HL-60 (cell line): ENCODE measurements at regions not wholly inside any gene's neighbourhood (a gene's known extent, or its start where the extent isn't known, plus 50 kb on each side); places are given as distances from the start of the nearest gene placed in this dataset.
A peak's percentile ranks its signal among the peaks of the same experiment; 100 is the strongest.

Experiments used
- DNase-seq, 2 experiments: peaks; one replicate each; pipeline ENCODE4 v3.0.0-alpha.2; 2010 to 2020; ENCODE audit warnings: low read depth in 1 of 2, low spot score in 1 of 2
- H3K27ac ChIP-seq: fragments of 250-450 bp; sonication (Bioruptor Pico); replicated peaks from 2 replicates; pipeline ENCODE4 v1.5.1; 2020; ENCODE audit warnings: mild to moderate bottlenecking, moderate library complexity
- H3K27me3 ChIP-seq: fragments of 250-450 bp; sonication (Bioruptor Pico); 2 replicates; pipeline ENCODE4 v1.5.1; 2021; ENCODE audit warnings: mild to moderate bottlenecking, moderate library complexity; ENCODE audit not compliant: insufficient read depth, poor library complexity, severe bottlenecking
- H3K4me3 ChIP-seq: replicated peaks from 2 replicates; pipeline ENCODE4 v1.5.1; 2011; ENCODE audit warnings: mild to moderate bottlenecking, control low read depth, low read length; ENCODE audit not compliant: insufficient read depth
- CTCF ChIP-seq: IDR thresholded peaks from one replicate; pipeline ENCODE4 v1.5.1; 2011; ENCODE audit warnings: low read length, control low read depth, inconsistent platforms; ENCODE audit not compliant: insufficient read depth
- GABPA ChIP-seq: IDR thresholded peaks from 2 replicates; pipeline ENCODE4 v1.6.1; 2012; ENCODE audit warnings: low read depth
- POLR2AphosphoS5 ChIP-seq: IDR thresholded peaks from 2 replicates; pipeline ENCODE4 v1.6.1; 2012; ENCODE audit warnings: low read depth
- REST ChIP-seq: IDR thresholded peaks from 2 replicates; pipeline ENCODE4 v1.6.1; 2012; ENCODE audit warnings: low read depth; ENCODE audit not compliant: insufficient replicate concordance
- SPI1 ChIP-seq: IDR thresholded peaks from 2 replicates; pipeline ENCODE4 v1.6.1; 2012; ENCODE audit warnings: low read depth, mild to moderate bottlenecking, borderline replicate concordance

- Histone ChIP-seq H3K27me3 (no peaks in the 10 kb centered on the region), H3K27ac (peak overlapping the region; percentile 79), H3K4me3 (no peak overlapping the region)
- DNase-seq: peak; percentile 96 to 99
- no peak for TF ChIP-seq GABPA
- TF ChIP-seq REST: no peak
- TF ChIP-seq POLR2AphosphoS5: peak; percentile 47
- TF ChIP-seq SPI1: peak; percentile 73; the same call in 1 of the 2 replicates
Observed at GRCh38 chr3:46110701-46111493, 83.6 kb upstream of the XCR1 start.

- Histone ChIP-seq H3K4me3 (no peak overlapping the region), H3K27ac (no peak overlapping the region), H3K27me3 (no peaks in the 10 kb centered on the region)
- no peak for DNase-seq
- TF ChIP-seq REST (no peak), POLR2AphosphoS5 (no peak), GABPA (no peak), CTCF (no peak), SPI1 (no peak)
Observed at GRCh38 chr3:46107682-46108081, 80.4 kb upstream of the XCR1 start.

- no peaks in the 10 kb centered on the region for H3K27me3 ChIP-seq
- no peak for TF ChIP-seq SPI1
- no peak for DNase-seq
- H3K27ac ChIP-seq: no peak overlapping the region
- H3K4me3 ChIP-seq: no peak overlapping the region
Observed at GRCh38 chr3:46105306-46105919, 78.1 kb upstream of the XCR1 start.

GRCh38 chr3:46104706-46105105 is 77.4 kb upstream of the XCR1 start:
- no peaks in the 10 kb centered on the region for H3K27me3 ChIP-seq
- no peak overlapping the region for H3K4me3 ChIP-seq
- H3K27ac ChIP-seq: no peak overlapping the region
- no peak for DNase-seq
- TF ChIP-seq POLR2AphosphoS5 (no peak), SPI1 (no peak), CTCF (no peak), GABPA (no peak)
